HEK293 (cell line): ENCODE measurements at regions not wholly inside any gene's neighbourhood (a gene's known extent, or its start where the extent isn't known, plus 50 kb on each side); places are given as distances from the start of the nearest gene placed in this dataset.

Source experiments
- CTCF ChIA-PET: fragments of 350-600 bp; formaldehyde crosslinking; extraction: SDS; loops from one replicate; lab custom pipeline; 2021; ENCODE audit warnings: antibody characterized with exemption; lab: Yijun Ruan, JAX
- POLR2A ChIA-PET: fragments of 300-600 bp; formaldehyde crosslinking; extraction: SDS; loops from one replicate; lab custom pipeline; 2020; ENCODE audit warnings: antibody characterized with exemption, inconsistent platforms; lab: Yijun Ruan, JAX
- H3K27ac ChIP-seq: fragments of 200-500 bp; sonication (Bioruptor generic); 2 replicates; pipeline ENCODE4 v1.5.1; 2014; ENCODE audit warnings: low read depth, low read length, control low read depth, inconsistent platforms; ENCODE audit errors: extremely low read depth
- H3K36me3 ChIP-seq, 2 experiments: fragments of 200-500 bp in 1 of 2; sonication (Bioruptor generic) in 1 of 2; 1 replicate in 1 of 2; 2 replicates in 1 of 2; pipeline ENCODE4 v1.5.1; 2014 to 2017; ENCODE audit warnings: inconsistent platforms in 2 of 2, low read length in 2 of 2; ENCODE audit not compliant: control insufficient read depth in 2 of 2, insufficient read depth in 1 of 2
- H3K4me1 ChIP-seq: fragments of 200-500 bp; sonication (Bioruptor generic); 2 replicates; pipeline ENCODE4 v1.5.1; 2014; ENCODE audit warnings: mild to moderate bottlenecking, low read length, inconsistent platforms; ENCODE audit not compliant: control insufficient read depth, insufficient read depth
- H3K4me3 ChIP-seq: 2 replicates; pipeline ENCODE4 v1.5.1; 2011; ENCODE audit warnings: low read depth, mild to moderate bottlenecking, control low read depth, low read length, moderate library complexity
- H3K9me3 ChIP-seq: fragments of 200-500 bp; sonication (Bioruptor generic); 2 replicates; pipeline ENCODE4 v1.5.1; 2014; ENCODE audit warnings: low read depth, low read length, inconsistent platforms; ENCODE audit not compliant: control insufficient read depth, insufficient read depth
- GFI1B ChIP-seq: fragments of 450-650 bp; formaldehyde crosslinking; IDR thresholded peaks from 2 replicates; pipeline ENCODE4 v1.5.1; 2016; ENCODE audit warnings: missing biosample characterization, missing genetic modification characterization
- HIC1 ChIP-seq: fragments of 450-650 bp; formaldehyde crosslinking; IDR thresholded peaks from 2 replicates; pipeline ENCODE4 v1.5.1; 2016; ENCODE audit warnings: missing biosample characterization, missing genetic modification characterization
- HOXA7 ChIP-seq: sonication (generic); formaldehyde crosslinking; IDR thresholded peaks from 2 replicates; pipeline ENCODE4 v1.8.1; 2022; ENCODE audit warnings: missing genetic modification reagents, borderline replicate concordance
- KLF17 ChIP-seq: fragments of 450-650 bp; formaldehyde crosslinking; IDR thresholded peaks from 2 replicates; pipeline ENCODE4 v1.5.1; 2016; ENCODE audit warnings: missing biosample characterization, missing genetic modification characterization
- MEIS1 ChIP-seq: sonication (generic); formaldehyde crosslinking; IDR thresholded peaks from 2 replicates; pipeline ENCODE4 v1.8.1; 2022; ENCODE audit warnings: missing genetic modification reagents, mild to moderate bottlenecking, borderline replicate concordance
- REST ChIP-seq: fragments of 450-650 bp; formaldehyde crosslinking; IDR thresholded peaks from 2 replicates; pipeline ENCODE4 v1.5.1; 2016; ENCODE audit warnings: missing biosample characterization, missing genetic modification characterization
- ZFP37 ChIP-seq: fragments of 450-650 bp; formaldehyde crosslinking; IDR thresholded peaks from 2 replicates; pipeline ENCODE4 v1.5.1; 2016; ENCODE audit warnings: missing biosample characterization, missing genetic modification characterization
- ZFP41 ChIP-seq: fragments of 450-650 bp; formaldehyde crosslinking; IDR thresholded peaks from 2 replicates; pipeline ENCODE4 v1.5.1; 2016; ENCODE audit warnings: missing biosample characterization, missing genetic modification characterization, borderline replicate concordance
- ZNF24 ChIP-seq: fragments of 450-650 bp; formaldehyde crosslinking; IDR thresholded peaks from 2 replicates; pipeline ENCODE4 v1.5.1; 2016; ENCODE audit warnings: missing biosample characterization, missing genetic modification characterization
- ZNF266 ChIP-seq: fragments of 450-650 bp; formaldehyde crosslinking; IDR thresholded peaks from 2 replicates; pipeline ENCODE4 v1.5.1; 2016; ENCODE audit warnings: missing biosample characterization, missing genetic modification characterization, low read depth
- ZNF292 ChIP-seq: fragments of 450-650 bp; formaldehyde crosslinking; IDR thresholded peaks from 2 replicates; pipeline ENCODE4 v1.5.1; 2016; ENCODE audit warnings: low read depth, missing biosample characterization, missing genetic modification characterization, borderline replicate concordance
- ZNF416 ChIP-seq: fragments of 450-650 bp; formaldehyde crosslinking; IDR thresholded peaks from 2 replicates; pipeline ENCODE4 v1.5.1; 2016; ENCODE audit warnings: missing biosample characterization, missing genetic modification characterization
- ZNF433 ChIP-seq: fragments of 450-650 bp; formaldehyde crosslinking; IDR thresholded peaks from 2 replicates; pipeline ENCODE4 v1.5.1; 2016; ENCODE audit warnings: missing biosample characterization, missing genetic modification characterization, low read depth
- ZNF529 ChIP-seq: fragments of 450-650 bp; formaldehyde crosslinking; IDR thresholded peaks from 2 replicates; pipeline ENCODE4 v1.5.1; 2017; ENCODE audit warnings: missing genetic modification characterization, missing biosample characterization; ENCODE audit not compliant: insufficient replicate concordance
- ZNF560 ChIP-seq: fragments of 450-650 bp; formaldehyde crosslinking; IDR thresholded peaks from 2 replicates; pipeline ENCODE4 v1.5.1; 2017; ENCODE audit warnings: missing biosample characterization, missing genetic modification characterization, borderline replicate concordance
- ZNF623 ChIP-seq: fragments of 450-650 bp; formaldehyde crosslinking; IDR thresholded peaks from 2 replicates; pipeline ENCODE4 v1.5.1; 2016; ENCODE audit warnings: missing biosample characterization, missing genetic modification characterization
- ZNF768 ChIP-seq: fragments of 450-650 bp; formaldehyde crosslinking; IDR thresholded peaks from 2 replicates; pipeline ENCODE4 v1.5.1; 2018; ENCODE audit warnings: missing biosample characterization, mild to moderate bottlenecking, missing genetic modification characterization
- TF ChIP-seq, protein P1 (sequence below): fragments of 450-650 bp; formaldehyde crosslinking; conservative IDR thresholded peaks from 2 replicates; pipeline ENCODE4 v1.5.1; 2016; ENCODE audit warnings: low read depth, missing biosample characterization, missing genetic modification characterization

- no peak for TF ChIP-seq HIC1
- TF ChIP-seq ZFP37 (tag by site-specific recombination): no peak
- no peak for TF ChIP-seq MEIS1 (CRISPR knock-in tag)
- TF ChIP-seq ZNF292 (tag by site-specific recombination): no peak
Observed at GRCh38 chr12:58253663-58254062, 312.3 kb downstream of the ATP23 start (continued).

DNA sequence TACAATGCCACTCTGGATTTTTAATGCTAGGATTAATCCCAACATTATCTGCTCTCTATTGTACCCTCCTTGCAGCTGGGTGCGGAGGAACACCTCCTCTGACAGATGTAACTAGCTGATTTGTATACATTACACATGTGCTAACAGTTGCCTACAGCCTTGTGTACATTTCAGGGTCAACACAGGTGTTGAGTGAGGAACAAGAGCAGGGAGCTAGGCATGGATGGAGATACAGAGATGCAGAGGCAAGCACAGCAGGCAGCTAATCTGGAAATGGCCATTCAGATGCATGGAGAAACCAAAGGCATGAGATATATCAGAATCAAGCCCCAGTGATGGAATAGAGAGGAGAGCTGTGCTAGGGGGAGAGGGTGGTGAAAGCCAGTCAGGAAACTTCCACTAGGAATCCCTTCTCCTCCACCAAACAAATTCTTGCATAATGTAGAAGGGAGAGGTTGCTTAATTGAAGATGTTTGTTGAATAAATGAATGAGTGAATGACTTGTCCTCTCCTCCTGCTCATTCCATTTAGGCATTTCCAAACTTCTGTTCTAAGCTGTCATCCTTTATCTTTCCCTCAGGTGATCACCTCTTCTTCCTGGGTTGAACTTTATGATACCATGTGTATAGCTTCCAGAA lies 313.2 kb downstream of the ATP23 start:
- no peak overlapping the region for H3K27ac ChIP-seq
- H3K9me3 ChIP-seq: no peaks in the 10 kb centered on the region
- CTCF ChIA-PET: no interaction called here
- POLR2A ChIA-PET: no interaction called here
- TF ChIP-seq, protein P1, sequence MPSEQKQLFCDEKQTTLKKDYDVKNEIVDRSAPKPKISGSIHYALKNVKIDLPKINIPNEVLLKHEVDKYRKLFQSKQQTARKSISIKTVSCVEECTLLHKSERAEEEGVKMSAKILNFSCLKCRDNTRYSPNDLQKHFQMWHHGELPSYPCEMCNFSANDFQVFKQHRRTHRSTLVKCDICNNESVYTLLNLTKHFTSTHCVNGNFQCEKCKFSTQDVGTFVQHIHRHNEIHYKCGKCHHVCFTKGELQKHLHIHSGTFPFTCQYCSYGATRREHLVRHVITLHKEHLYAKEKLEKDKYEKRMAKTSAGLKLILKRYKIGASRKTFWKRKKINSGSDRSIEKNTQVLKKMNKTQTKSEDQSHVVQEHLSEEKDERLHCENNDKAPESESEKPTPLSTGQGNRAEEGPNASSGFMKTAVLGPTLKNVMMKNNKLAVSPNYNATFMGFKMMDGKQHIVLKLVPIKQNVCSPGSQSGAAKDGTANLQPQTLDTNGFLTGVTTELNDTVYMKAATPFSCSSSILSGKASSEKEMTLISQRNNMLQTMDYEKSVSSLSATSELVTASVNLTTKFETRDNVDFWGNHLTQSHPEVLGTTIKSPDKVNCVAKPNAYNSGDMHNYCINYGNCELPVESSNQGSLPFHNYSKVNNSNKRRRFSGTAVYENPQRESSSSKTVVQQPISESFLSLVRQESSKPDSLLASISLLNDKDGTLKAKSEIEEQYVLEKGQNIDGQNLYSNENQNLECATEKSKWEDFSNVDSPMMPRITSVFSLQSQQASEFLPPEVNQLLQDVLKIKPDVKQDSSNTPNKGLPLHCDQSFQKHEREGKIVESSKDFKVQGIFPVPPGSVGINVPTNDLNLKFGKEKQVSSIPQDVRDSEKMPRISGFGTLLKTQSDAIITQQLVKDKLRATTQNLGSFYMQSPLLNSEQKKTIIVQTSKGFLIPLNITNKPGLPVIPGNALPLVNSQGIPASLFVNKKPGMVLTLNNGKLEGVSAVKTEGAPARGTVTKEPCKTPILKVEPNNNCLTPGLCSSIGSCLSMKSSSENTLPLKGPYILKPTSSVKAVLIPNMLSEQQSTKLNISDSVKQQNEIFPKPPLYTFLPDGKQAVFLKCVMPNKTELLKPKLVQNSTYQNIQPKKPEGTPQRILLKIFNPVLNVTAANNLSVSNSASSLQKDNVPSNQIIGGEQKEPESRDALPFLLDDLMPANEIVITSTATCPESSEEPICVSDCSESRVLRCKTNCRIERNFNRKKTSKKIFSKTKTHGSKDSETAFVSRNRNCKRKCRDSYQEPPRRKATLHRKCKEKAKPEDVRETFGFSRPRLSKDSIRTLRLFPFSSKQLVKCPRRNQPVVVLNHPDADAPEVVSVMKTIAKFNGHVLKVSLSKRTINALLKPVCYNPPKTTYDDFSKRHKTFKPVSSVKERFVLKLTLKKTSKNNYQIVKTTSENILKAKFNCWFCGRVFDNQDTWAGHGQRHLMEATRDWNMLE (tag by site-specific recombination): no peak
- TF ChIP-seq REST (tag by site-specific recombination): no peak
- no peak for TF ChIP-seq GFI1B (tag by site-specific recombination)
- TF ChIP-seq ZNF768 (tag by site-specific recombination): no peak
- no peak for TF ChIP-seq ZNF24 (tag by site-specific recombination)
- no peak for TF ChIP-seq ZNF529
- TF ChIP-seq ZNF266 (tag by site-specific recombination): no peak
- no peak for TF ChIP-seq ZFP41 (tag by site-specific recombination)
- TF ChIP-seq ZNF560 (tag by site-specific recombination): no peak
- TF ChIP-seq ZNF416 (tag by site-specific recombination): no peak
- no peak for TF ChIP-seq ZNF433 (tag by site-specific recombination)
- no peak for TF ChIP-seq ZNF623 (tag by site-specific recombination)
- TF ChIP-seq KLF17 (tag by site-specific recombination): no peak
- no peak for TF ChIP-seq HOXA7 (CRISPR knock-in tag)
- H3K4me3 ChIP-seq: no peak overlapping the region
- H3K36me3 ChIP-seq: no peaks in the 10 kb centered on the region
- H3K4me1 ChIP-seq: no peaks in the 10 kb centered on the region
